ENCODE measurements at regions not wholly inside any gene's neighbourhood (a gene's known extent, or its start where the extent isn't known, plus 50 kb on each side); places are given as distances from the start of the nearest gene placed in this dataset.

- no peak for DNase-seq (ENCODE audit: low read depth, low spot score)
Measured at GRCh38 chr9:16336833-16337232, 533.6 kb downstream of the BNC2 start.

DNA sequence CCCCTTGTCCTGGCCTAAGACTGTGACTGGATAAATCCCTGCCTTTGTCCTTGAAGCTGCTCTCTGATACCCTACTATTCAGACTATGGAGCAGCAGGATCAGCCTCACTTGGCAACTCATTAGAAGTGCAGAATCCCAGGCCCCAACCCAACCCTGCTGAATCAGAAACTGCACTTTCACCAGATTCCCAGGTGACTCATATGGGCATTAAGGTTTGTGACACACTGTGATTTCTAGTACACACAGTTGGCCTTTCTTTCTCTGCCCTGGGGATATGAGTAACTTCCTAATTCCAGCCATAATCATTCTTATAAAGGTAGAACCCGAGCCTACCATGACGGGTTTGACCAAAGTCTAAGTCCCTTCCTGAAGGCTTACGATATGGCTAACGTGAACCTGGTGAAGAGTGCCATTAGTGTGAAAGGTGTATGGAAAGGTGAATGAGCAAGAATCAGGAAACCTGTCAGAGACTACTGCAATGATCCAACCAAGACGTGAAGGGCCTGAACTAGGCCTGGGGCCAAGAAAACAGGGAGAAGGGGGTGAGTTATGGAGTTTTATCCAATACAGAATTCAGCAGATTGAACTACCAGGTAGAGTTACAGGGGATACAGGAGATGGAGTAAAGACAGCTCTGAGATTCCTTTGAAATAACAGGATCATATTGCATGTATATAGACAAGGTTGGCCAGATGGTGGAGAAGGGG lies 533.0 kb downstream of the BNC2 start:
- DNase-seq (ENCODE audit: low read depth, low spot score), result no peak

- no peak for DNase-seq (ENCODE audit: low read depth, low spot score)
Measured at GRCh38 chr9:16341177-16341576, 529.3 kb downstream of the BNC2 start.

- no peak for DNase-seq (ENCODE audit: low read depth, low spot score)
Measured at GRCh38 chr9:16342246-16343020, 528.0 kb downstream of the BNC2 start.

- DNase-seq (ENCODE audit: low read depth, low spot score), result no peak
Measured at GRCh38 chr9:16343249-16344237, 526.9 kb downstream of the BNC2 start.

DNA sequence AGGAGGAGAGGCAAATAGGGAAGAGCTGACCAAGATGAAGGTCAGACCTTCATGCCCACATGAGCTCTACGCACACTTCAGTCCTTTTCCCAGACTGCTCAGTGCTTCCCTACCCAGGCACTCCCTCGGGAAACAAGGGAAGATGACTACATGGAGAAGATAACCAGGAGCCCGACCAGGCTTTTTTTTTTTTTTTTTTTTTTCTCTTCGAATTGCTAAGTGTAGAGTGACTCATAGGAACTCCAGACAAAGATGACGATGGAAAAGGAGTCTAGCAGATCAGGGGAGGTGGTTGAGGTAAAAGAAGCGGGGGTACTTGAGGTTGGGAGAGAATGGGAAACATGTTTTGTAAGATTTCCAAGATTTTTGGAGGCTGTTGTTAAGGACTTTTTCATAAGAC lies 526.1 kb downstream of the BNC2 start:
- no peak for DNase-seq (ENCODE audit: low read depth, low spot score)

- no peak for DNase-seq (ENCODE audit: low read depth, low spot score)
Measured at GRCh38 chr9:16345902-16346301, 524.6 kb downstream of the BNC2 start.

DNA sequence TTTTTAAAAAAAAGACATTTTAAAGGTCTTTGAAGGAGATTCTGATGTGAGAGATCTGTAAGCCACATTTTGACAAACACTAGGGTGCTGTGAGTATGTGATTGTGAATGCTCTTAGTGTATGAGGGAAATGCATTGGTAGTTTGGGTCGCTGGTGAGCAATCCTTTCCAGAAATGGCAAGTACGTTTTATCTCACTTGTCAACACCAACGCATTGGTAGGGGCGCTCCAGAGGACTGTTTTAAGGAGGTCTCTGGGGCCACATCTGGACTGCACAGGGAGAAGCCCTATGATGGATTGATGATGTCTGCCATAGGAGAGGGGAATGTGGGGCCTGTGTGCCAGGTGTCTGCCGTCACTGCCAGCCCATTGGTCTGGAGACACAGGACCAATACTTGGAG lies 522.6 kb downstream of the BNC2 start:
- no peak for DNase-seq (ENCODE audit: low read depth, low spot score)

DNA sequence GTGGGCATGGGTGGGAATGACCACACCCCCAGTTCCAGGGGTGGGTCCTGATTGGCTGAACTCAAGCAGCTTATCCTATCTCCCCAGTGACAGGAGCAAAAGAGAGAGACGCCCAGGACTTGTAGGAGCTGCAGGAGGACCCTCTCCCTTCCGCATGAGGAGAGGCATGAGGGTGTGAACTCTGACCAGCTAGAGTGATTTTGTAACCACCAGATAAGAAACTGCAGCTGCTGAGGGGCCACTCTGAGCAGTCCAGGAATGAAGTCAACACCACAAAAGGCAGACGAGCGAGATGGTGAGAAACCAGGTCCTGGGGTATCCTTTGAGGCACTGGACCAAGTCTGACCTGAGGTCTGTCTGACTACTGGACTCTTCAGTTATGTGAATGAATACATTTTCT lies 521.9 kb downstream of the BNC2 start:
- no peak for DNase-seq (ENCODE audit: low read depth, low spot score)

GRCh38 chr9:16352251-16352650 lies 518.2 kb downstream of the BNC2 start:
- DNase-seq (ENCODE audit: low read depth, low spot score), result no peak

DNA sequence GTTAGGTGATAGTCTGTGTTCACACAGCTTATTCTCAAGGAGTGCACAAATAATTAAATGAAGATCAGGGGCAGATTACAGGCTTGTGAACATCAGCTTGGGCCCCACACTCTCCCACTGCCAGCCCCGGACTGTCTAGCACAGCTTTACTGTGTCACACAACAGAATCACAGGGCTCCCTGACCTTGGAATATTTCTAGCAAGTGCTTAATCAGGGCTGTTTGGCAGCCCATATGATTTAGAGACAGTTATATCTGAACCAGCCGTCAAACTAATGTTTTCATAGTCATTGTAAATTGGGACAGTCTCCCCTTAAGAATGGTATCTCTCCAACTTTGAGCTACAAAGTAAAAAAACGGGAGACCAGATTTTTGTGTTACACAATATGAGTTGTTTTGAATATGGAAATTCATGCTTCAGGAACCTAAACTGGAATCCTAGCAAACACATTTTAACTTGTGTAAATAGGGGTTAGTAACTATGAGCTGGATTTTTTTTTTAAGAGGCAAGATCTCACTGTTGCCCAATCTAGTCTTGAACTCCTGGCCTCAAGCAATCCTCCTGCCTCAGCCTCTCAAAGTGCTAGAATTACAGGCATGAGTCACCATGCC lies 517.6 kb downstream of the BNC2 start:
- DNase-seq (ENCODE audit: low read depth, low spot score), result no peak

- no peak for DNase-seq (ENCODE audit: low read depth, low spot score)
Measured at GRCh38 chr9:16356196-16356765, 514.2 kb downstream of the BNC2 start.

- DNase-seq (ENCODE audit: low read depth, low spot score), result no peak
Measured at GRCh38 chr9:16357828-16358227, 512.6 kb downstream of the BNC2 start.

DNA sequence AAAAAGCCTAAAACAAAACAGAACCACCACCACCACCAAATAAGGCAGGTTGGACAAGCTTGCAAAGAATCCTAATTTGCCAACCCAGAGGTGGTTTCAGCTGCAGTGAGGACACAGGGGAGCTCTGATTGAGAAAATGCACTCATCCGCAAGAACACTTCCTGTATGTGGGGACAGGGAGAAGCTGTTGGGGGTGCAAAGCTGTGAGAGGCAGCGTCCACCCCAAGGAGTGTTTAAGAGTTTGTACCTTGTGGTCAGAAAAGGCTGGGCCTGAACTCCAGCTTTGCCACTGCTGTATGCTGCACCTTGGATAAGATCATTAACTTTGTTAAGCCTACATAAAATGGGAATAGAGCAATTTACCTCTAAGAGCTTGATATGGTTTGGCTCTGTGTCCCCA lies 511.7 kb downstream of the BNC2 start:
- DNase-seq (ENCODE audit: low read depth, low spot score), result no peak

All from activated naive CD8-positive, alpha-beta T cell treated with anti-CD3 and anti-CD28 coated beads, Interleukin-2, amount 50 U/mL, for 16 hours (primary cell).